A204.1 (cell line): ENCODE measurements at regions not wholly inside any gene's neighbourhood (a gene's known extent, or its start where the extent isn't known, plus 50 kb on each side); places are given as distances from the start of the nearest gene placed in this dataset.
"Not testable (repeated sequence)": the region's sequence is repeated elsewhere in the genome, so short reads cannot be mapped to it uniquely, and the experiment has no call there.

ENCODE experiments used
- FAIRE-seq: peaks from 2 replicates; lab custom pipeline; 2012; peaks lifted over from hg19 to GRCh38; lab: Jason Lieb, UNC

GRCh38 chr10:36491926-36492325 lies 633.5 kb upstream of the ANKRD30A start:
- FAIRE-seq = no peak

GRCh38 chr10:36489611-36490228 lies 635.7 kb upstream of the ANKRD30A start:
- no peak for FAIRE-seq

- FAIRE-seq = no peak
Measured at GRCh38 chr10:36489181-36489580, 636.2 kb upstream of the ANKRD30A start.

- no peak for FAIRE-seq
Measured at GRCh38 chr10:36488579-36488978, 636.8 kb upstream of the ANKRD30A start.

GRCh38 chr10:36479073-36479472 lies 646.3 kb upstream of the ANKRD30A start:
- FAIRE-seq = peak; percentile 65

GRCh38 chr10:36476399-36476798 lies 649.0 kb upstream of the ANKRD30A start:
- FAIRE-seq = no peak

- no peak for FAIRE-seq
Measured at GRCh38 chr10:36475746-36476145, 649.7 kb upstream of the ANKRD30A start.

GRCh38 chr10:36474456-36474855 lies 650.9 kb upstream of the ANKRD30A start:
- no peak for FAIRE-seq

GRCh38 chr10:36473122-36473521 lies 652.3 kb upstream of the ANKRD30A start:
- no peak for FAIRE-seq

GRCh38 chr10:36469585-36469984 lies 655.8 kb upstream of the ANKRD30A start:
- FAIRE-seq = no peak

- no peak for FAIRE-seq
Measured at GRCh38 chr10:36468620-36469019, 656.8 kb upstream of the ANKRD30A start.

GRCh38 chr10:36465604-36466379 lies 659.6 kb upstream of the ANKRD30A start:
- FAIRE-seq = no peak

GRCh38 chr10:36464291-36464690 lies 661.1 kb upstream of the ANKRD30A start:
- FAIRE-seq = no peak

GRCh38 chr10:36463390-36463789 lies 662.0 kb upstream of the ANKRD30A start:
- no peak for FAIRE-seq

GRCh38 chr10:36462194-36462593 lies 663.2 kb upstream of the ANKRD30A start:
- FAIRE-seq = no peak

GRCh38 chr10:36458437-36458836 lies 667.0 kb upstream of the ANKRD30A start:
- not testable (repeated sequence) for FAIRE-seq

- FAIRE-seq = no peak
Measured at GRCh38 chr10:36457751-36458150, 667.6 kb upstream of the ANKRD30A start.

- no peak for FAIRE-seq
Measured at GRCh38 chr10:36455526-36456133, 669.8 kb upstream of the ANKRD30A start.

- FAIRE-seq = no peak
Measured at GRCh38 chr10:36452851-36453250, 672.5 kb upstream of the ANKRD30A start.

GRCh38 chr10:36451391-36451970 lies 673.9 kb upstream of the ANKRD30A start:
- FAIRE-seq = no peak

- no peak for FAIRE-seq
Measured at GRCh38 chr10:36450380-36450779, 675.0 kb upstream of the ANKRD30A start.

- FAIRE-seq = no peak
Measured at GRCh38 chr10:36448760-36449691, 676.4 kb upstream of the ANKRD30A start.
